ENCODE measurements at regions not wholly inside any gene's neighbourhood (a gene's known extent, or its start where the extent isn't known, plus 50 kb on each side); places are given as distances from the start of the nearest gene placed in this dataset.

- TF ChIP-seq POLR2AphosphoS5 (IDR thresholded peaks at IDR 0.05; ENCODE audit: low read depth, low read length), result no peak
- TF ChIP-seq SIN3A (IDR thresholded peaks at IDR 0.05; ENCODE audit: borderline replicate concordance, insufficient read depth, low read length), result no peak
- TF ChIP-seq TAF1 (IDR thresholded peaks at IDR 0.05; ENCODE audit: borderline replicate concordance, insufficient read depth, low read length), result no peak
- no peak for TF ChIP-seq FOXP2 (optimal IDR thresholded peaks at IDR 0.05; ENCODE audit: borderline replicate concordance, extremely low read depth, extremely low read length, insufficient read depth)
- TF ChIP-seq, protein P1, sequence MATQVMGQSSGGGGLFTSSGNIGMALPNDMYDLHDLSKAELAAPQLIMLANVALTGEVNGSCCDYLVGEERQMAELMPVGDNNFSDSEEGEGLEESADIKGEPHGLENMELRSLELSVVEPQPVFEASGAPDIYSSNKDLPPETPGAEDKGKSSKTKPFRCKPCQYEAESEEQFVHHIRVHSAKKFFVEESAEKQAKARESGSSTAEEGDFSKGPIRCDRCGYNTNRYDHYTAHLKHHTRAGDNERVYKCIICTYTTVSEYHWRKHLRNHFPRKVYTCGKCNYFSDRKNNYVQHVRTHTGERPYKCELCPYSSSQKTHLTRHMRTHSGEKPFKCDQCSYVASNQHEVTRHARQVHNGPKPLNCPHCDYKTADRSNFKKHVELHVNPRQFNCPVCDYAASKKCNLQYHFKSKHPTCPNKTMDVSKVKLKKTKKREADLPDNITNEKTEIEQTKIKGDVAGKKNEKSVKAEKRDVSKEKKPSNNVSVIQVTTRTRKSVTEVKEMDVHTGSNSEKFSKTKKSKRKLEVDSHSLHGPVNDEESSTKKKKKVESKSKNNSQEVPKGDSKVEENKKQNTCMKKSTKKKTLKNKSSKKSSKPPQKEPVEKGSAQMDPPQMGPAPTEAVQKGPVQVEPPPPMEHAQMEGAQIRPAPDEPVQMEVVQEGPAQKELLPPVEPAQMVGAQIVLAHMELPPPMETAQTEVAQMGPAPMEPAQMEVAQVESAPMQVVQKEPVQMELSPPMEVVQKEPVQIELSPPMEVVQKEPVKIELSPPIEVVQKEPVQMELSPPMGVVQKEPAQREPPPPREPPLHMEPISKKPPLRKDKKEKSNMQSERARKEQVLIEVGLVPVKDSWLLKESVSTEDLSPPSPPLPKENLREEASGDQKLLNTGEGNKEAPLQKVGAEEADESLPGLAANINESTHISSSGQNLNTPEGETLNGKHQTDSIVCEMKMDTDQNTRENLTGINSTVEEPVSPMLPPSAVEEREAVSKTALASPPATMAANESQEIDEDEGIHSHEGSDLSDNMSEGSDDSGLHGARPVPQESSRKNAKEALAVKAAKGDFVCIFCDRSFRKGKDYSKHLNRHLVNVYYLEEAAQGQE (IDR thresholded peaks at IDR 0.05; ENCODE audit: insufficient read depth in 1 of 2, low read depth in 2 of 2, low read length in 2 of 2), result no peak
Measured at GRCh38 chr7:149627911-149628310, 130.3 kb upstream of the ZNF746 start.

GRCh38 chr7:149626972-149627371 lies 129.4 kb upstream of the ZNF746 start:
- TF ChIP-seq SIN3A (IDR thresholded peaks at IDR 0.05; ENCODE audit: borderline replicate concordance, insufficient read depth, low read length), result no peak
- no peak for TF ChIP-seq FOXP2 (optimal IDR thresholded peaks at IDR 0.05; ENCODE audit: borderline replicate concordance, extremely low read depth, extremely low read length, insufficient read depth)
- TF ChIP-seq, protein P1 (IDR thresholded peaks at IDR 0.05; ENCODE audit: insufficient read depth in 1 of 2, low read depth in 2 of 2, low read length in 2 of 2), result no peak
- no peak for TF ChIP-seq TAF1 (IDR thresholded peaks at IDR 0.05; ENCODE audit: borderline replicate concordance, insufficient read depth, low read length)
- no peak for TF ChIP-seq POLR2AphosphoS5 (IDR thresholded peaks at IDR 0.05; ENCODE audit: low read depth, low read length)

GRCh38 chr7:149625947-149626392 lies 128.4 kb upstream of the ZNF746 start:
- TF ChIP-seq TAF1 (IDR thresholded peaks at IDR 0.05; ENCODE audit: borderline replicate concordance, insufficient read depth, low read length), result no peak

- TF ChIP-seq TAF1 (IDR thresholded peaks at IDR 0.05; ENCODE audit: borderline replicate concordance, insufficient read depth, low read length) (no peak), POLR2AphosphoS5 (IDR thresholded peaks at IDR 0.05; ENCODE audit: low read depth, low read length) (no peak), SIN3A (IDR thresholded peaks at IDR 0.05; ENCODE audit: borderline replicate concordance, insufficient read depth, low read length) (no peak), FOXP2 (optimal IDR thresholded peaks at IDR 0.05; ENCODE audit: borderline replicate concordance, extremely low read depth, extremely low read length, insufficient read depth) (no peak)
- TF ChIP-seq, protein P1 (IDR thresholded peaks at IDR 0.05; ENCODE audit: insufficient read depth in 1 of 2, low read depth in 2 of 2, low read length in 2 of 2), result no peak
Measured at GRCh38 chr7:149625340-149625946, 127.8 kb upstream of the ZNF746 start.

GRCh38 chr7:149624419-149625339 lies 127.1 kb upstream of the ZNF746 start:
- TF ChIP-seq POLR2AphosphoS5 (IDR thresholded peaks at IDR 0.05; ENCODE audit: low read depth, low read length) (peak; percentile 89), FOXP2 (optimal IDR thresholded peaks at IDR 0.05; ENCODE audit: borderline replicate concordance, extremely low read depth, extremely low read length, insufficient read depth) (peak; percentile 94), SIN3A (IDR thresholded peaks at IDR 0.05; ENCODE audit: borderline replicate concordance, insufficient read depth, low read length) (no peak), TAF1 (IDR thresholded peaks at IDR 0.05; ENCODE audit: borderline replicate concordance, insufficient read depth, low read length) (peak; percentile 93; the same call in 1 of the 2 replicates)
- TF ChIP-seq, protein P1 (IDR thresholded peaks at IDR 0.05; ENCODE audit: insufficient read depth in 1 of 2, low read depth in 2 of 2, low read length in 2 of 2), result no peak; a peak in 1 of 4 replicates

Data from PFSK-1 (cell line).